ENCODE measurements at regions not wholly inside any gene's neighbourhood (a gene's known extent, or its start where the extent isn't known, plus 50 kb on each side); places are given as distances from the start of the nearest gene placed in this dataset.

DNA sequence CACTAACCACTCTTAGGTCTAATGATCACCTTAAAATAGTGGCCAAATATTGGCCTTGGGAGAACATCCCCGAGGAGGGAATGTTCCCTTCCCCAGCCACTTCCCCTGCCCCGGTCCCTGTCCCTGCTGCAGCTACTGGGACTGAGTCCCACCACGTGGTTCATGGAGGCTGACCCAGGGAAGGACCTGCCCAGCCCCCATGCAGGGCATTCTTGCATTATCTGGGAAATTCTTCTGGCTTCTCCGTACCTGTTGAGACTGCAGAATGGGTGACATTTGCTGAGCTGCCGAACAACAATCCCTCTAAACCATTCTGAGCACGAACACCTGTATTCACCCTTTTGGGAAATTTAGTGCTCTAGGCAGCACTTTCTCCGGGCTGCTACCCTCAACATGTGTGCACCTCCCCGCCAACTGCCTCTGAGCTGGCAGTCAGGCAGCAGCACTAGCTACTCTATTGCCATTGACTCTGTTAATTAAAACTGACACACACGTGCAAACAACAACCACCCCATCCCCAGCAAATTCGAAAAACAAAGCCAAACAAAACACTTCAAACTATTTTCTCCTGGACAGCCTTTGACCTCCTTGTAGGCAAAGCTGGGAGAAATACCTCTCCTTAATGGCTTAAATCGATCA lies 567.4 kb upstream of the MKI67 start:
- Histone ChIP-seq H3K4me2 (ENCODE audit: low read length) (no peak overlapping the region), H3K9ac (ENCODE audit: low read length) (no peak overlapping the region), H2AFZ (ENCODE audit: low read depth, low read length, poor library complexity, severe bottlenecking) (no peak overlapping the region), H3K27ac (ENCODE audit: low read depth, low read length) (no peak overlapping the region), H3K4me1 (ENCODE audit: control insufficient read depth in 1 of 2, insufficient read depth in 2 of 2, low read length in 2 of 2) (peaks cover 0 to 9% of the 10 kb centered on the region in 2 experiments; a peak in 1 of 4 replicates), H3K9me3 (ENCODE audit: control insufficient read depth in 1 of 2, insufficient read depth in 1 of 2, low read depth in 1 of 2, low read length in 2 of 2) (no peaks in the 10 kb centered on the region), H4K20me1 (ENCODE audit: insufficient read depth) (no peaks in the 10 kb centered on the region), H3K27me3 (ENCODE audit: insufficient read depth, low read length) (peaks cover 77% of the 10 kb centered on the region), H3K4me3 (replicated peaks in 1 of 2; ENCODE audit: low read depth in 1 of 2, low read length in 2 of 2) (no peak overlapping the region), H3K9me2 (ENCODE audit: insufficient read depth) (no peaks in the 10 kb centered on the region), H3K36me3 (ENCODE audit: control insufficient read depth in 1 of 2, insufficient read depth in 2 of 2, low read length in 2 of 2) (no peaks in the 10 kb centered on the region; a peak in 1 of 4 replicates), H3K79me2 (ENCODE audit: insufficient read depth, low read length) (no peaks in the 10 kb centered on the region)
- DNase-seq (ENCODE audit: low read depth, low spot score) = no peak
- ChIA-PET POLR2A (no interaction called here), CTCF (no interaction called here), RAD21 (ENCODE audit: low non-redundant PET in 1 of 2, low total read pairs in 2 of 2, uncharacterized antibody in 2 of 2, unreplicated experiment in 2 of 2) (no interaction called here)
- TF ChIP-seq, protein P1, sequence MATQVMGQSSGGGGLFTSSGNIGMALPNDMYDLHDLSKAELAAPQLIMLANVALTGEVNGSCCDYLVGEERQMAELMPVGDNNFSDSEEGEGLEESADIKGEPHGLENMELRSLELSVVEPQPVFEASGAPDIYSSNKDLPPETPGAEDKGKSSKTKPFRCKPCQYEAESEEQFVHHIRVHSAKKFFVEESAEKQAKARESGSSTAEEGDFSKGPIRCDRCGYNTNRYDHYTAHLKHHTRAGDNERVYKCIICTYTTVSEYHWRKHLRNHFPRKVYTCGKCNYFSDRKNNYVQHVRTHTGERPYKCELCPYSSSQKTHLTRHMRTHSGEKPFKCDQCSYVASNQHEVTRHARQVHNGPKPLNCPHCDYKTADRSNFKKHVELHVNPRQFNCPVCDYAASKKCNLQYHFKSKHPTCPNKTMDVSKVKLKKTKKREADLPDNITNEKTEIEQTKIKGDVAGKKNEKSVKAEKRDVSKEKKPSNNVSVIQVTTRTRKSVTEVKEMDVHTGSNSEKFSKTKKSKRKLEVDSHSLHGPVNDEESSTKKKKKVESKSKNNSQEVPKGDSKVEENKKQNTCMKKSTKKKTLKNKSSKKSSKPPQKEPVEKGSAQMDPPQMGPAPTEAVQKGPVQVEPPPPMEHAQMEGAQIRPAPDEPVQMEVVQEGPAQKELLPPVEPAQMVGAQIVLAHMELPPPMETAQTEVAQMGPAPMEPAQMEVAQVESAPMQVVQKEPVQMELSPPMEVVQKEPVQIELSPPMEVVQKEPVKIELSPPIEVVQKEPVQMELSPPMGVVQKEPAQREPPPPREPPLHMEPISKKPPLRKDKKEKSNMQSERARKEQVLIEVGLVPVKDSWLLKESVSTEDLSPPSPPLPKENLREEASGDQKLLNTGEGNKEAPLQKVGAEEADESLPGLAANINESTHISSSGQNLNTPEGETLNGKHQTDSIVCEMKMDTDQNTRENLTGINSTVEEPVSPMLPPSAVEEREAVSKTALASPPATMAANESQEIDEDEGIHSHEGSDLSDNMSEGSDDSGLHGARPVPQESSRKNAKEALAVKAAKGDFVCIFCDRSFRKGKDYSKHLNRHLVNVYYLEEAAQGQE (IDR thresholded peaks at IDR 0.05; ENCODE audit: low read depth) = no peak
- TF ChIP-seq POLR2AphosphoS5 (IDR thresholded peaks at IDR 0.05; ENCODE audit: low read depth, low read length) = no peak
- TF ChIP-seq EGR1 (IDR thresholded peaks at IDR 0.05; ENCODE audit: low read depth) = no peak
- TF ChIP-seq, protein P2, sequence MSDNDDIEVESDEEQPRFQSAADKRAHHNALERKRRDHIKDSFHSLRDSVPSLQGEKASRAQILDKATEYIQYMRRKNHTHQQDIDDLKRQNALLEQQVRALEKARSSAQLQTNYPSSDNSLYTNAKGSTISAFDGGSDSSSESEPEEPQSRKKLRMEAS (IDR thresholded peaks at IDR 0.05) = no peak
- TF ChIP-seq, protein P3, sequence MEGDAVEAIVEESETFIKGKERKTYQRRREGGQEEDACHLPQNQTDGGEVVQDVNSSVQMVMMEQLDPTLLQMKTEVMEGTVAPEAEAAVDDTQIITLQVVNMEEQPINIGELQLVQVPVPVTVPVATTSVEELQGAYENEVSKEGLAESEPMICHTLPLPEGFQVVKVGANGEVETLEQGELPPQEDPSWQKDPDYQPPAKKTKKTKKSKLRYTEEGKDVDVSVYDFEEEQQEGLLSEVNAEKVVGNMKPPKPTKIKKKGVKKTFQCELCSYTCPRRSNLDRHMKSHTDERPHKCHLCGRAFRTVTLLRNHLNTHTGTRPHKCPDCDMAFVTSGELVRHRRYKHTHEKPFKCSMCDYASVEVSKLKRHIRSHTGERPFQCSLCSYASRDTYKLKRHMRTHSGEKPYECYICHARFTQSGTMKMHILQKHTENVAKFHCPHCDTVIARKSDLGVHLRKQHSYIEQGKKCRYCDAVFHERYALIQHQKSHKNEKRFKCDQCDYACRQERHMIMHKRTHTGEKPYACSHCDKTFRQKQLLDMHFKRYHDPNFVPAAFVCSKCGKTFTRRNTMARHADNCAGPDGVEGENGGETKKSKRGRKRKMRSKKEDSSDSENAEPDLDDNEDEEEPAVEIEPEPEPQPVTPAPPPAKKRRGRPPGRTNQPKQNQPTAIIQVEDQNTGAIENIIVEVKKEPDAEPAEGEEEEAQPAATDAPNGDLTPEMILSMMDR (IDR thresholded peaks at IDR 0.05 in 2 of 3, conservative IDR thresholded peaks at IDR 0.05 in 1 of 3; ENCODE audit: borderline replicate concordance in 1 of 3, insufficient read depth in 1 of 3, low read depth in 2 of 3, low read length in 2 of 3) = no peak
- TF ChIP-seq, protein P4, sequence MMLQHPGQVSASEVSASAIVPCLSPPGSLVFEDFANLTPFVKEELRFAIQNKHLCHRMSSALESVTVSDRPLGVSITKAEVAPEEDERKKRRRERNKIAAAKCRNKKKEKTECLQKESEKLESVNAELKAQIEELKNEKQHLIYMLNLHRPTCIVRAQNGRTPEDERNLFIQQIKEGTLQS (IDR thresholded peaks at IDR 0.05) = no peak
- TF ChIP-seq TCF7L2 (IDR thresholded peaks at IDR 0.05; ENCODE audit: borderline replicate concordance, extremely low read depth, insufficient read depth, insufficient read length) = no peak
- no peak for TF ChIP-seq CBX3 (IDR thresholded peaks at IDR 0.05; ENCODE audit: low read depth)
- TF ChIP-seq CEBPB (IDR thresholded peaks at IDR 0.05; ENCODE audit: low read depth) = no peak
- no peak for TF ChIP-seq EZH2 (IDR thresholded peaks at IDR 0.05)
- no peak for TF ChIP-seq POLR2A (IDR thresholded peaks at IDR 0.05; ENCODE audit: borderline replicate concordance, extremely low read depth, insufficient read depth, insufficient read length)
- TF ChIP-seq RAD21 (IDR thresholded peaks at IDR 0.05; ENCODE audit: low read depth) = no peak
- TF ChIP-seq ELF1 (IDR thresholded peaks at IDR 0.05; ENCODE audit: borderline replicate concordance, low read depth) = no peak
- TF ChIP-seq, protein P5, sequence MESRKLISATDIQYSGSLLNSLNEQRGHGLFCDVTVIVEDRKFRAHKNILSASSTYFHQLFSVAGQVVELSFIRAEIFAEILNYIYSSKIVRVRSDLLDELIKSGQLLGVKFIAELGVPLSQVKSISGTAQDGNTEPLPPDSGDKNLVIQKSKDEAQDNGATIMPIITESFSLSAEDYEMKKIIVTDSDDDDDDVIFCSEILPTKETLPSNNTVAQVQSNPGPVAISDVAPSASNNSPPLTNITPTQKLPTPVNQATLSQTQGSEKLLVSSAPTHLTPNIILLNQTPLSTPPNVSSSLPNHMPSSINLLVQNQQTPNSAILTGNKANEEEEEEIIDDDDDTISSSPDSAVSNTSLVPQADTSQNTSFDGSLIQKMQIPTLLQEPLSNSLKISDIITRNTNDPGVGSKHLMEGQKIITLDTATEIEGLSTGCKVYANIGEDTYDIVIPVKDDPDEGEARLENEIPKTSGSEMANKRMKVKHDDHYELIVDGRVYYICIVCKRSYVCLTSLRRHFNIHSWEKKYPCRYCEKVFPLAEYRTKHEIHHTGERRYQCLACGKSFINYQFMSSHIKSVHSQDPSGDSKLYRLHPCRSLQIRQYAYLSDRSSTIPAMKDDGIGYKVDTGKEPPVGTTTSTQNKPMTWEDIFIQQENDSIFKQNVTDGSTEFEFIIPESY (IDR thresholded peaks at IDR 0.05; ENCODE audit: extremely low read depth, insufficient replicate concordance, low read length) = no peak
- no TSS peak for BruUV-seq (replicated peaks)
- ATAC-seq = no peak
- intact Hi-C loops (cut with micrococcal nuclease) = no loop called here
